BJ (cell line): ENCODE measurements at regions not wholly inside any gene's neighbourhood (a gene's known extent, or its start where the extent isn't known, plus 50 kb on each side); places are given as distances from the start of the nearest gene placed in this dataset.

Source experiments
- CTCF ChIA-PET: fragments of 350-600 bp; formaldehyde crosslinking; extraction: SDS; loops from one replicate; lab custom pipeline; 2021; ENCODE audit warnings: antibody characterized with exemption, inconsistent platforms; lab: Yijun Ruan, JAX
- POLR2A ChIA-PET: fragments of 300-600 bp; sonication (Branson Sonifier 250); formaldehyde crosslinking; extraction: SDS; loops from one replicate; lab custom pipeline; 2021; ENCODE audit warnings: antibody characterized with exemption; lab: Charles Lee
- DNase-seq: peaks from one replicate; pipeline ENCODE4 v3.0.0-alpha.2; 2011; ENCODE audit warnings: low read depth
- H3K27me3 ChIP-seq: 2 replicates; pipeline ENCODE4 v1.6.0; 2011; ENCODE audit warnings: low read length; ENCODE audit not compliant: control insufficient read depth, insufficient read depth
- H3K36me3 ChIP-seq: 2 replicates; pipeline ENCODE4 v1.5.1; 2011; ENCODE audit warnings: low read length; ENCODE audit not compliant: control insufficient read depth, insufficient read depth
- H3K4me3 ChIP-seq: 2 replicates; pipeline ENCODE4 v1.5.1; 2011; ENCODE audit warnings: low read depth, mild to moderate bottlenecking, control low read depth, low read length
- TF ChIP-seq, protein P1 (sequence below): IDR thresholded peaks from 2 replicates; pipeline ENCODE4 v1.5.1; 2011; ENCODE audit warnings: low read depth, mild to moderate bottlenecking, control low read depth, inconsistent platforms, low read length, moderate library complexity; ENCODE audit not compliant: insufficient read depth

DNA sequence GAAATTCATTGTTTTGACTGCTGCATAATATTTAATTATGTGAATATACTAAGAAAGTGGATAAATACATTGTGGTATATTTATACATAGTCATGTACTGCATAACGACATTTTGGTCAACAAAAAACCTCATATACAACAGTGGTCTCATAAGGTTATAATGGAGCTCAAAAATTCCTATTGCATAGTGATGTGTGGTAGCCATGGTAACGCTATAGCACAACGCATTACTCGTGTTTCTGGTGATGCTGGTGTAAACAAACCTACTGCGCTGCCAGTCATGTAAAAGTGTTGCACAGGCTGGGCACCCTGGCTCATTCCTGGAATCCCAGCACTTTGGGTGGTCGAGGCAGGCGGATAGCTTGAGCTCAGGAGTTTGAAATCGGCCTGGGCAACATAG, 52.6 kb upstream of the NHLH2 start:
- TF ChIP-seq, protein P1, sequence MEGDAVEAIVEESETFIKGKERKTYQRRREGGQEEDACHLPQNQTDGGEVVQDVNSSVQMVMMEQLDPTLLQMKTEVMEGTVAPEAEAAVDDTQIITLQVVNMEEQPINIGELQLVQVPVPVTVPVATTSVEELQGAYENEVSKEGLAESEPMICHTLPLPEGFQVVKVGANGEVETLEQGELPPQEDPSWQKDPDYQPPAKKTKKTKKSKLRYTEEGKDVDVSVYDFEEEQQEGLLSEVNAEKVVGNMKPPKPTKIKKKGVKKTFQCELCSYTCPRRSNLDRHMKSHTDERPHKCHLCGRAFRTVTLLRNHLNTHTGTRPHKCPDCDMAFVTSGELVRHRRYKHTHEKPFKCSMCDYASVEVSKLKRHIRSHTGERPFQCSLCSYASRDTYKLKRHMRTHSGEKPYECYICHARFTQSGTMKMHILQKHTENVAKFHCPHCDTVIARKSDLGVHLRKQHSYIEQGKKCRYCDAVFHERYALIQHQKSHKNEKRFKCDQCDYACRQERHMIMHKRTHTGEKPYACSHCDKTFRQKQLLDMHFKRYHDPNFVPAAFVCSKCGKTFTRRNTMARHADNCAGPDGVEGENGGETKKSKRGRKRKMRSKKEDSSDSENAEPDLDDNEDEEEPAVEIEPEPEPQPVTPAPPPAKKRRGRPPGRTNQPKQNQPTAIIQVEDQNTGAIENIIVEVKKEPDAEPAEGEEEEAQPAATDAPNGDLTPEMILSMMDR, result no peak
- Histone ChIP-seq H3K36me3 (no peaks in the 10 kb centered on the region), H3K4me3 (no peak overlapping the region), H3K27me3 (no peaks in the 10 kb centered on the region)
- CTCF ChIA-PET, result no interaction called here
- POLR2A ChIA-PET, result no interaction called here
- DNase-seq, result no peak

- H3K4me3 ChIP-seq, result no peak overlapping the region
- H3K27me3 ChIP-seq, result no peaks in the 10 kb centered on the region
- H3K36me3 ChIP-seq, result no peaks in the 10 kb centered on the region
- POLR2A ChIA-PET, result no interaction called here
- no peak for DNase-seq
- CTCF ChIA-PET, result no interaction called here
- TF ChIP-seq, protein P1, result no peak
Observed at GRCh38 chr1:115898020-115898419, 57.1 kb upstream of the NHLH2 start.

GRCh38 chr1:115900856-115901255, 59.9 kb upstream of the NHLH2 start:
- TF ChIP-seq, protein P1, result no peak
- POLR2A ChIA-PET, result no interaction called here
- CTCF ChIA-PET, result interaction anchor here (1.1 kb wide), 1 partner anchor 10 kb away, joined by 3 read pairs; no protein-coding TSS in a partner anchor
- Histone ChIP-seq H3K36me3 (no peaks in the 10 kb centered on the region), H3K27me3 (no peaks in the 10 kb centered on the region), H3K4me3 (no peak overlapping the region)
- DNase-seq, result no peak

- H3K27me3 ChIP-seq, result no peaks in the 10 kb centered on the region
Observed at GRCh38 chr1:115906627-115907026, 65.7 kb upstream of the NHLH2 start.

DNA sequence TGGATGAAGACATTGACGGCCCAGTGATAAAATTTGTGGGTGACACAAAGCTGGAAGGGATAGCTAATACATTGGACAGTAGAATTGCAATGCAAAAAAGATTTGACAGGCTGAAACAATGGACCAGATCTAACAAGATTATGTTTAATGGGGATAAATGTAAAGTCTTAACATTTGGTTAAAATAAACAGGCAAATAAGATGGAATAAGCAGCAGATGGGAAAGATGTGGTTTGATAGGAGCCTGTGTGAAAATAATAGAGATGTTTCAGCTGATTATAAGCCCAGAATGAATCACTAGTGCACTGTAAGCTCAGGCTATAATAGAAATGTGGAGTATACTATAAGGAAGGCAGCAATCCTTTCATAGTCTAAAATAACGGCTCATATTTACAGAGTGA, 66.2 kb upstream of the NHLH2 start:
- H3K36me3 ChIP-seq, result no peaks in the 10 kb centered on the region
- no peak overlapping the region for H3K4me3 ChIP-seq
- H3K27me3 ChIP-seq, result no peaks in the 10 kb centered on the region
- DNase-seq, result no peak
- POLR2A ChIA-PET, result no interaction called here
- CTCF ChIA-PET, result interaction anchor here (0.6 kb wide), 1 partner anchor 77 kb away, joined by 3 read pairs; no protein-coding TSS in a partner anchor
- TF ChIP-seq, protein P1, result no peak

More at GRCh38 chr1:115906627-115907026, 65.7 kb upstream of the NHLH2 start:
- ChIA-PET POLR2A (no interaction called here), CTCF (no interaction called here)
- no peak for DNase-seq
- Histone ChIP-seq H3K36me3 (no peaks in the 10 kb centered on the region), H3K4me3 (no peak overlapping the region)
- TF ChIP-seq, protein P1, result no peak
